Adipose tissue (tissue), 3 donors: ENCODE measurements at regions not wholly inside any gene's neighbourhood (a gene's known extent, or its start where the extent isn't known, plus 50 kb on each side); places are given as distances from the start of the nearest gene placed in this dataset.

Experiments used
- H3K27ac ChIP-seq: one replicate; pipeline ENCODE4 v1.5.1; 2013; ENCODE audit warnings: low read depth, low read length
- WGBS, 3 donors: extraction: QIAGEN DNeasy Blood & Tissue Kit; methylation state at CpG; one replicate each; pipeline ENCODE4 v1.1.7; 2013; 5-methylcytosine and 5-hydroxymethylcytosine counted together
- donor health status: healthy with polysubstance abuse.
- donor health status: Bipolar disorder and iron deficiency.
- donor health status: healthy.

DNA sequence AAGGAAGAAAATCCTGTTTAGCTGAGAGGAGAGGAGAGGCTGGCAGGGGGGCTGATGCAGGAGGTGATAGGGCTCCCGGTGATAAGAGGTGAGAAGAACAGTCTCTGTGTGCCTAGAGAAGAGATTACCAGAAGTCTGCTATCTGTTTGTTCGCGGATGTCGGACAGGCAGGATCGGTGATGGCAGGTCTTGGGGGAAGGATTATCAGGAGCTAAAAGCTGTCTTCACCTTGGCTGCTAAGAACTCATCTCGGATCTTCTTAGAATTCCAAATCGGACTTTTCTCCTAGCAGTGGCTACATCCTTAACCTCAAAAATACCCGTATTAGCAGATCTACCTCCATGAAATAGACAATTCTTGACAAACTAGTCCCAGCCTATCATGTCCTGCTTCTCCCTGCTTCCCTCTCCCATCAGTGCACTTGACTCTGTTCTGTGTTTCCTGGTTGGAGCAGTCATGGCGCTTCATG is 282.1 kb upstream of the TRIB2 start:
- WGBS, 3 donors = 93 to 98% (median 97%) methylated on average over 9 of the region's 9 CpGs
- H3K27ac ChIP-seq = no peak overlapping the region

DNA sequence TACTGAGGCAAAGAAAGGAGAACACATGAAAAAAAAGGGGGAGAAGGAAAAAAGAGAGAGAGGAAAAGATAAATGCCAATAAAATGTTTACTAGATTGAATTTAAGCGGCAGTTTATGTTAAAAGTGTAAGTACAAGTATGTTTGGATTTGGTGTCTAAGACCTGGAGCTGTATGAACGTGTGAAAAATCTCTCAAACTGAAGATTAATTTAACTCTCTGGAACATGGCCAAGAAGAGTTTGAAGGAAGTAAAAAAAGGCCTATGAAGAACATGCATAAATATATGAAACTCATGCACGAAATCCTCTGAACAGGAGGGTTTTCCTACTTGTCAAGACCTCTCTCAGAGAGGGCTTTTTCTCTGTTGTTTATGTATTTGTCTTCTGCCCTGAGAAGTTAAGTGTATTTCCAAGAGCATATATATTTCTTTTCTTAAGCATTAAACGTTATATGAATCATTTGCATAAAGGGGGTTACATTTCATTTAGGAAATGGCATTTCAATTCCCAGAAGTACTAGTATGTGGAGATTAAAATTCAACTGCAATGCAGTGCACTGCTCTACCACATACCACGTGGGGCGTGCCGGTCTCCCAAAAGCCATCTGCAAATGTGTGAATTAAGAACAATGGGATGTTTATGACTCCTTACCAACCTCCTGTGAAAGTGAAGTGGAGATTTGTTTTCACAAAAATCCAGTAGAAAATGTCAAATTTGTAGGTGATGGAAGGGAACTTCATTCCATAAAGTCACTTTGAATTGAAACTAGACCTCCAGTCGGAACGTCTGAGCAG is 281.1 kb upstream of the TRIB2 start:
- WGBS, 3 donors = 71 to 74% (median 72%) methylated on average over 9 of the region's 9 CpGs
- H3K27ac ChIP-seq = no peak overlapping the region

DNA sequence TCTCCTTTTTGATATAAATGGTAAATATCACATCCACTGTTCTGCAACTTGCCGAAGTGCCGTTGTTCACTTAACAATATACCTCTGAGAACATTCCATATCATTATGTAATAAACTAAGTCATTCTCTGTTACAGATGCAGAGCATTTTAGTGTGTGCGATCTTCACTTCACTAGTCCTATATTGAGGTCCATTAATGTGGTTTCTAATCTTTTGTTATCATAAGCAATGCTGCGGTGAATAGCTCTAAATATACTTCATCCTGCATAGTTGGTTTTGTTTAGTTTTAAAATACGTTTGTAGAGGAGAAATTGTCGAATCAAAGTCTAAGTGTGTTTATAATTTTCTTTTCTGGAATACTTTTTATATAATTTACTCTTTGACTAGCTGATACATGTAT is 280.3 kb upstream of the TRIB2 start:
- no peak overlapping the region for H3K27ac ChIP-seq
- whole genome bisulfite sequencing, 3 donors = 85 to 93% (median 89%) methylated on average over 6 of the region's 6 CpGs

DNA sequence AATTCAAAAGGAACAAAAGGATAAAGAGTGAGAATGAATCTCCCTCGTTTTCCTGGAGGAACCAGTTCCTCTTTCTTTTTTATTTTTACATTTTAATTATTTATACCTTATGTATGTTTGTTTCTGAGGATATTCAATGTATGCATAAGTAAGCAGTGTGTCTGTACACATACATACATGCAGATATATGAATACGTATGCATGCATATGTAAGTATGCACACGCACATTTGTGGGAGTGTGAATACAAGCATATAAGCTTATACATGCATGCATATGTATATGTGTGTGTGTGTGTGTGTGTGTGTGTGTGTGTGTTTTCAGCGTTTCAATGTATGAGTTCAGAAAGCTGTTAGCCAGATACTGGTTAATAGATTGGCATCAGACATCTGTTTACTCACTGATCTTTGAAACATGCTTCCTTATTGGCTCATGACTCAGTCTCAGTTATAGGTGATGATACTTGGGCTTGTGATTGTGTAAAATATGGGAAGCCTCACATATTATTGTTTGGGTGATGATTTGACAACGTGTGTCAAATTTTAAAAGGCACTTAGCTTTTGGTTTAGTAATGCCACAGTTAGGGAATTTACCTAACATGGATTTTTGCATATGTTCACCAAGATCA is 279.7 kb upstream of the TRIB2 start:
- WGBS, 3 donors = 73 to 77% (median 75%) methylated on average over 5 of the region's 5 CpGs
- no peak overlapping the region for H3K27ac ChIP-seq

DNA sequence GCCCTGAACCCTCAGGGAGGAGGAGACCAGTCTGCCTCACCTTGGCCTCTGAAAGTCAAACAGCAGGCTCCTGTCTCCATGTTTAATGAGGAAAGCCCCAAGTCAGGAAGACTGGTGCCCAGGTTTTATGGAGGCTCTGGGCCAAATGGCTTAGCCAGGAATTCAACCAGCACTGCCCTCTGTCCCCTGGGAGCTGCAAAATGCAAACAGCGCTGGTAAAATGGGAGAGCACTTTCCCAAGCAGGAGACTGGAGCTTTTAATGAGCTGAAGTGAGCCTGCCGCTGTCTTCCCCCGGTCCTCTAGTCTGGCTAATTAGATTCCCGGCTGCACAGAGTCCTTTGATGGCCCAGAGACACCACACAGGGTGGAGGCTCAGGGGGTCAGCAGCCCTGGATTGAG is 276.0 kb upstream of the TRIB2 start:
- no peak overlapping the region for H3K27ac ChIP-seq
- WGBS, 3 donors = 63 to 81% (median 75%) methylated on average over 4 of the region's 4 CpGs

DNA sequence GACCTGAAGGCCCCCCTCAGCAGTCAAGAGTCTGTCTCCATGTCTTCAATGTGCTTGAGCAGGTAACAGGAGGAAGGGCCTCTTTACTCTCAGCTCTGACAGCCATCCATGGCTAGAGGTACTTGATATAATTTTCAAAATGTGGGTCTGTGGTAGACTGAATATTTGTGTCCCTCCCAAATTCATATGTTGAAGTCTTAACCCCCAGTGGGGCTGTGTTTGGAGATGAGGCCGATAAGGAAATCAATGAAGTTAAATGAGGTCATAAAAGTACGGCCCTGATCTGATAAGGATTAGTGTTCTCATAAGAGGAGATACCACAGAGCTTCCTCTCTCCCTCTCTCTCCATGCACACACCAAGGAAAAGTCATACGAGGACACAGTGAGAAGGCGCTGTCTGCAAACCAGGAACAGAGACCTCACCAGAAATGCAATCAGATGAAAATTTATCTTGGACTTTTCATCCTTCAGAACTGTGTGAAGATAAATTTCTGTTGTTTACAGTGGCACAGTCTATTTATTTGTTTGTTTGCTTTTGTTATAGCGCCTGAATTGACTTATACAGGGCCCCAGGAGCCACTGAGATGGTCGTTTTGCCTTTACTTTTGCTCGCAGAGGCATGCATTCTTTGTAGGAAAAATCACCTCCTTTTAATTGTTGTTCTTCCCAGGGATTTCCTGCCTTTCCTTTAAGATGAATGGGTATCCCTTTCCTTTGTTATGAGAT is 274.8 kb upstream of the TRIB2 start:
- no peak overlapping the region for H3K27ac ChIP-seq
- 66 to 70% (median 69%) methylated on average over 7 of the region's 7 CpGs for WGBS, 3 donors

DNA sequence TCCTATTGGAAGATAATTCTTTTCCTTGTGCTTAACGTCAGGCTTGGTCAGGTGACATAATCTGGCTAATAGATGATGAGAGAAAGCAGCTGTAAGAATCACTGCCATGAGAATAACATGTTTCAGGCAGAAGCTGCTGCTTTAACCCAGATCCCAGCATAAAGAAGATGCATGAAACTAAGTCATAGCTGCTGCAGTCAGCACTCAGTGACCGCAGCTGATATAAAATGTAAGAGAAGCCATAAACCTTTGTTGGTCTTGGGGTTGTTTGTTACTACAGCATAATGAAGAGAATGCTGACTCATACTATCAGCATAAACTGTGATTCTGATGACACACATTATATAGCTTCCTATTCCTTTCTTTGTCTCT is 274.3 kb upstream of the TRIB2 start:
- 65 to 72% (median 69%) methylated on average over 2 of the region's 2 CpGs for WGBS, 3 donors
- no peak overlapping the region for H3K27ac ChIP-seq

DNA sequence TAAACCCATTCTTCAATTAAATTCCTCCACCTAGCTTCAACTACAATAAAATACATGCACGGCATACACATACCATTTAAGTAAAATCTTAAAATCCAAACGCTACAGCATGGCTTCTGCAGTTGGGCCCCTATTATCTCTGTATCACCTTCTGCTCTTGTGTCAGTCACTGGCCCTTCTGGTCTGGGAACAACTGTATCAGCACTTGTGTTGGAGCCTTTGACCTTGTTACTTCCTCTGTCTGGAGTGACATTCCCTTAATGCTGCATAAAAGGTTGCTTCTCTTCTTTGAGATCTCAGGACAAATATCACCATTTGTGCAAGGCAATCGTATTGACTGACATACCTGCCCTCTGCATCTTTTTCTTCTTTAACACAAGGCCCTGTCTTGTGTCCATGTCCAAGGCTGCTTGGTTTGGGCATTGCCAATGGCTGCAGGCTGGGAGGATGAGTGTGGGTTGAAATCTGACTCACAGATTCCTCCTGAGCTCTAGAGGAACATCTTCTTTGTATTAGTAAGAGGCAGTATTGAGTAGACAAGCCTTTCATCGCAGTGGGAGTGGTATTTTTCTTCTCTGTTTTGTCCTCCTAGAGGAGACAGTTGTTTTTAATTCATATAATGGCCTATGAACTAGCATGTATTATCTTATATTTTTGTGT is 267.8 kb upstream of the TRIB2 start:
- no peak overlapping the region for H3K27ac ChIP-seq
- 93 to 94% (median 93%) methylated on average over 4 of the region's 4 CpGs for WGBS, 3 donors

DNA sequence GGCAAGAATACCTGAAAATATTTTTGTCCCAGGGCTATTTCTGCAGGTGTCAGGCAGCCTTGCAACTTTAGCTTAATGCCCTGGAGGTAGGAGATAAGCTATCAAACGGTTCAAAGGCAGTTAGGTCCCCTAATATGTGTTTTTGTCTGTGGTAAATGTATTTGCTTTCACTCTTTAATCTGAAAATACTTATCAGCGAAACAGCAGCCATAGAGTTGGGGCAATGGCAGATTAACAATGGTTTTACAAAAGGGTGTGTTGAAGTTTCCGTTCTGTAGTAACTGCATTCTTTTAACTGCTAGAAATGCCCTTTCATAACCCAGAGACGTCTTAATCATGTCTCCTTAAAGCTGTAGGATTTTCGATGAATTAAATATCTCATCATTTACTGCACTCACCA is 265.0 kb upstream of the TRIB2 start:
- no peak overlapping the region for H3K27ac ChIP-seq
- 14 to 23% (median 20%) methylated on average over 5 of the region's 5 CpGs for WGBS, 3 donors

DNA sequence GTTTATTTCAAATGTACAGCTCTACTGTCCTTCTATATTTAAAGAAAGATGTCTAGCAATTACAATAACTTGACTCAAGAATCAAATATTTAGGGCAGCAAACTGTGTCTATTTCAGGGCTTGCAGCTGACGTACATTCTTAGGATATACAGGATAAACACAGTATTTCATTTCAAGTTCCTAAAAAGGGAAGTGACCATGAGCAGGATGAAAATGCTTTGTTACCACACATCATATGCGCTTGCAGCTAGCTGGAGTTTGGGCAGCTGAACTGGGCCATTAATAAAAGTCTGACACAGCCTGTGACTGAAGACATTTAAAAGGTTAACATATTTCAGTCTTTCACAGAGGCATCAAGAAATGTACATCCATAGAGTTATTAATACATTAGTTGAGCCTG is 264.6 kb upstream of the TRIB2 start:
- H3K27ac ChIP-seq = no peak overlapping the region
- 31 to 55% (median 45%) methylated on average over 2 of the region's 2 CpGs for WGBS, 3 donors

DNA sequence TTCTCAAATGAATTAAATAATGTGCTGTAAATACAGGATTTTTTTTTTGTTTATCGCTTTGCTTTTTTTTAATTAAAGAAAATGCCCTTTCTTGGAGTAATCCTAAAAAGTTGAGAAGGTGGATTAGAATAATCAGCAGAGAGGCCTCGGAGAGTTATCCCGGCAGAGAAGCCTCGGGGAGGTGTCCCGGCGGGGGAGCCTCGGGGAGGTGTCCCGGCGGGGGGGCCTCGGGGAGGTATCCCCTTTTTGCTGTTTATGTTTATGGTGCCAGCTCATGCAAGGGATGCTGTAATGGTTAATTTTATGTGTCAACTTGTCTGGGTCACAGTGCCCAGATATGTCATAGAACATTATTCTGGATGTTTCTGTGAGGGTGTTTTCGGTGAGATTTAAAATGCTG is 263.0 kb upstream of the TRIB2 start:
- WGBS, 3 donors = 93 to 97% (median 94%) methylated on average over 11 of the region's 11 CpGs
- H3K27ac ChIP-seq = no peak overlapping the region

DNA sequence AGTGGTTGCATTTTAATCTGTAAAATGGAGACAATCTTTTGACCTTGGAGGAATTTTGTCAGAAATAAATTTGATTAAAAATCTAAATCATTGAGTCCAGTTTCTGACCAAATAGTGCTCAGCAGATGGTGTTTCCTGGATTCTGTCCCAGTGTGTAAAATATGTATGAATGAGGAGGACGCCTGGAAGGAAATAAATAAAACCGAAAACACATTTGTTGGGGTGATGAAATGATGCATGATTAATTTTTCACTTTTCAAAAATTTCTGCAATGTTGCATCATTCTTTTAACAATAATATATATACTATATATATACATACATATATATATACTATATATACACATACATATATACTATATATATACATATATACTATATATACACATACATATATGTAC is 261.1 kb upstream of the TRIB2 start:
- WGBS, 3 donors = 24 to 88% (median 26%) methylated on average over 2 of the region's 2 CpGs
- no peak overlapping the region for H3K27ac ChIP-seq

DNA sequence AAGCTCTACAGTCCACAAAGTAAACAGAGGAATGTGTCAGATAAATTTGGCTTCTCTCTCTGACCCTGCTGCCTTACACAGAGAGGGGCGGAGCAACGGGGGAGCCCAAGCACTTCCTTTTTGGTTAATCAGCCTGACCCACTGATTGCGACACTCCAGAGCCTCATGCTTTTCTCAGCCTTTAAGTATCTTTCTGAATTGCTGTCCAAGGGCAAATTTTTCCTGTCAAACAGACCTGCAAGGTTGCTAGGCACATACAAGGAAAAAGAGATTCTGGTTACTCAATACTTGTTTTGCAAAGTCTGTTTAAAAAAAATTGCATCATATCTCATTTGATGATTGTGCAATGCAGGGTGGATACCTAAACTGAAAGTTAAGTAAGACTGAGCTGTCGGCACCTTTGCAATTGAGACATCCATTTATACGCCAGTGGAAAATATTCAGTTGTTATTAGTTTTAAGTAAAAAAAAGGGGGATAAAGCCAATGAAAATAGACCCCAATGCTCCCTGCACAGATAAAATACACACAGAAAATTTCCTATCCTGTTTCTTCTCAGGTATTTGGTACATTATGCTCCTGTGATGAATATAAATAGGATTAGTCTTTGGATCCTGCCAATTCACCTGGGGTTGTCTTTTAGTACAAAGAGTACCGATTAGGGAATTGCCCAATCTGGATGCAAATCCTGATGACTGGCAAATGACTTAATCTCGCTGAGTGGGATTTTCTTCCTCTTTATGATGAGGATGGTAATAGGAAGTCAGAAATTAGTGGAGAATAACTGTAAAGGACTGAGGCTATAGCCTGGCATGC is 260.2 kb upstream of the TRIB2 start:
- 9 to 17% (median 12%) methylated on average over 7 of the region's 7 CpGs for WGBS, 3 donors
- no peak overlapping the region for H3K27ac ChIP-seq

DNA sequence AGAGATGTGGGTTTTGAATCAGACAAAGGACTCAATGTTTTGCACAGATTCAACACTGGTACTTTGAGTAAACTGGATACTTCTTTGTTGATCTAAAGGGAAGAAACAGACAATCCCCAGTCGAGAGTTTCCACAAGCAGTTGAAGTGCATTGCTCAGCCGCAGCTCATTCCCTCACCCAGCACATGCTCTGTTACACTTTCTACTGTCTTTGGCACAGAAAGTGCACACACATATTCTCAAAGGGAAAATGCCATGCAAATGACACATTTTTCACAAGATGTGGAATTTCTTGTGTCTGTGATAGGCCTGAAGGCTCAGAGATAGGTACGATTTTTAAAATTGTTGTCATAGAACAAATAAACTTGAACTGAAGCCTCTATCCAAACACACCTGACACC is 258.9 kb upstream of the TRIB2 start:
- no peak overlapping the region for H3K27ac ChIP-seq
- WGBS, 3 donors = 81 to 85% (median 82%) methylated on average over 3 of the region's 3 CpGs

DNA sequence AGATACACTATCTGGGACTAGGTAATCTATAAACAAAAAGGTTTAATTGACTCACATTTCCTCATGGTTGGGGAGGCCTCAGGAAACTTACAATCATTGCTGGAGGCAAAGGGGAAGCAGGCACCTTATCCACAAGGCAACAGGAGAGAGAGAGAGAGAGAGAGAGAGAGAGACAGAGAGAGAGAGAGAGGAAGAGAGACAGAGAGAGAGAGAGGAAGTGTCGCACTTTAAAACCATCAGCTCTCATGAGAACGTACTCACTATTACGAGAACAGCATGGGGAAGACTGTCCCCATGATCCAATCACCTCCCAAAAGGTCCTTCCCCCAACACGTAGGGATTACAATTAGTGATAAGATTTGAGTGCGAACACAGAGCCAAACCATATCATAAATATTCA is 253.5 kb upstream of the TRIB2 start:
- 55 to 71% (median 59%) methylated on average over 5 of the region's 5 CpGs for WGBS, 3 donors
- H3K27ac ChIP-seq = no peak overlapping the region

DNA sequence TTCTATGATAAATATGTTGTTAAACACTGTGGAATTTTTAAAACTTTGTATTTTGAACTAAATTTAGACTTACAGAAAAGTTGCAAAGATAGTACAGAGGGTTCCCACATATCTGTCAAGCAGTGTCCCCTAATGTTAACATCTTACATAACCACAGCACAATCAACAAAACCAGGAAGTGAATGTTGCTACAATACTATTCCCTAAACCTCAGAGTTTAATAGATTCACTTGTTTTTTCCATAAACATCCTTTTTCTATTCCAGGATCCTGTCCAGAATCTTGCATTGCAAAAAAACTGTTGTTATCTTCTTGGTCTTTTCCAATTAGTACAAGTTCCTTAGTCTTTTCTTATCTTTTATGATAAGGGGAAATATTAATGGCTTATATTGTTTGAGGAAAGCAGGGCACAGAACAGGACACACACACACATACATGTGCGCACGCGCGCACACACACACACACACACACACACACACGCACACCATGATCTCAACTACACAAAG is 251.1 kb upstream of the TRIB2 start:
- H3K27ac ChIP-seq = no peak overlapping the region
- WGBS, 3 donors = 57 to 61% (median 59%) methylated on average over 5 of the region's 5 CpGs

DNA sequence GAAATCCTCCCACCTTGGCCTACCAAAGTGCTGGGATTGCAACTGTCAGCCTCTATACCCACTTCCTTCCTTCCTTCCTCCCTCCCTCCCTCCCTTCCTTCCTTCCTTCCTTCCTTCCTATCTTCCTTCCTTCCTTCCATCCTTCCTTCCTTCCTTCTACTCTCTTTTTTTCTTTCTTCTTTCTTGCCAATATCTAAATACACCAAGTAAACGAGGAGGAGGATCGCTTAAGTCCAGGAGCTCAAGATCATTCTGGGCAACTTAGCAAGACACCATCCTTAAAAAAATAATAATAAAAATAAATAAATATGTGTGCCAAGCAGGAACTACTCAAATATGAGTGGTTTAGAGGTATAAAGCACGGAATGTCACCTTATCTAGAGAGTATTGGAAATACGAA is 249.4 kb upstream of the TRIB2 start:
- H3K27ac ChIP-seq = no peak overlapping the region
- WGBS, 3 donors = 93 to 98% (median 95%) methylated on average over 4 of the region's 4 CpGs

DNA sequence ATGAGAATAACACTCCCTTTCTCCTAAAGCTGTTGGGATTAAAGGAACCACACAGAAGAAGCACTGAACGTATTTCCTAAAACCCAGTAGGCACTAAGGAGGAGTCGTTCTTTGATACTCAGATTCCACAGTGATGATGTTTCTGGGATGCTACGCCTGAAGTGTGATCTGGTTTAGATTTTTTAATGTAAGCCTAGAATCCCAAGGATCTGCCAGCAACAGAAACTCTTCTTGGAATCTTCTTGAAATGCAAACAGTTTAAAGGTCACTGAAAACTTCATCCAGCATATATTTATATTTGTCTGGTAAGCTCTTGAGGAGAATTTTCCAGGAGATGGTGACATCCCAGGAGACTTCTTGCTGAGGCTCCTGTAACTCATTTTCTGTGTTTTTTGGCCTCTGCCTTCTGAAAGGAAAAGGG is 247.6 kb upstream of the TRIB2 start:
- 55 to 86% (median 61%) methylated on average over 3 of the region's 3 CpGs for WGBS, 3 donors
- H3K27ac ChIP-seq = no peak overlapping the region
